22Rv1 (cell line): ENCODE measurements at regions not wholly inside any gene's neighbourhood (a gene's known extent, or its start where the extent isn't known, plus 50 kb on each side); places are given as distances from the start of the nearest gene placed in this dataset.

Experiments
- ZFX ChIP-seq: fragments of 450-650 bp; IDR thresholded peaks from 2 replicates; pipeline ENCODE4 v1.6.1; 2017; ENCODE audit warnings: antibody characterized with exemption, borderline replicate concordance
- TF ChIP-seq, protein P1 (sequence below): fragments of 450-650 bp; IDR thresholded peaks from 2 replicates; pipeline ENCODE4 v1.5.1; 2017; ENCODE audit warnings: mild to moderate bottlenecking

DNA sequence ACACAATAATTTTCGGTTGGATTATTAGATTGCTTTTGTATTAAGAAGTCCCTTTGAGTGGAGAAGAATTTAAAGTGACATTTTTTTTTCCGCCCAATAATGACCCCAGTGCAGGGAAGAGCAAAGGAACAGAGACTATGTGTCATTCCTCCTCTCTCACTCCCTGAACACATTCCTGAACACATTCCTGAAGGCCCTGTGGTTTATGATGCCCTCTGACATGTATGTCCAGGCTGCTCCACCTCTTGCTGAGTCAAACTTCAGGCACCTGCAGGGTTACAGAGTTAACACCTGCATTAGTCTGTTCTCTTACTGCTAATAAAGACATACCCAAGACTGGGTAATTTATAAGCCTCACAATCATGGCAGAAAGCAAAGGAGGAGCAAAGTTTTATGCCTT is 704.0 kb upstream of the LRRN3 start:
- TF ChIP-seq, protein P1, sequence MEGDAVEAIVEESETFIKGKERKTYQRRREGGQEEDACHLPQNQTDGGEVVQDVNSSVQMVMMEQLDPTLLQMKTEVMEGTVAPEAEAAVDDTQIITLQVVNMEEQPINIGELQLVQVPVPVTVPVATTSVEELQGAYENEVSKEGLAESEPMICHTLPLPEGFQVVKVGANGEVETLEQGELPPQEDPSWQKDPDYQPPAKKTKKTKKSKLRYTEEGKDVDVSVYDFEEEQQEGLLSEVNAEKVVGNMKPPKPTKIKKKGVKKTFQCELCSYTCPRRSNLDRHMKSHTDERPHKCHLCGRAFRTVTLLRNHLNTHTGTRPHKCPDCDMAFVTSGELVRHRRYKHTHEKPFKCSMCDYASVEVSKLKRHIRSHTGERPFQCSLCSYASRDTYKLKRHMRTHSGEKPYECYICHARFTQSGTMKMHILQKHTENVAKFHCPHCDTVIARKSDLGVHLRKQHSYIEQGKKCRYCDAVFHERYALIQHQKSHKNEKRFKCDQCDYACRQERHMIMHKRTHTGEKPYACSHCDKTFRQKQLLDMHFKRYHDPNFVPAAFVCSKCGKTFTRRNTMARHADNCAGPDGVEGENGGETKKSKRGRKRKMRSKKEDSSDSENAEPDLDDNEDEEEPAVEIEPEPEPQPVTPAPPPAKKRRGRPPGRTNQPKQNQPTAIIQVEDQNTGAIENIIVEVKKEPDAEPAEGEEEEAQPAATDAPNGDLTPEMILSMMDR, result no peak
- no peak for TF ChIP-seq ZFX
